ENCODE measurements at regions not wholly inside any gene's neighbourhood (a gene's known extent, or its start where the extent isn't known, plus 50 kb on each side); places are given as distances from the start of the nearest gene placed in this dataset.

GRCh38 chr11:79708319-79708932 lies 267.6 kb upstream of the TENM4 start:
- no peaks in the 10 kb centered on the region for H3K9me3 ChIP-seq (ENCODE audit: control insufficient read depth in 2 of 2, low read length in 2 of 2)
- no peak overlapping the region for H3K27ac ChIP-seq (ENCODE audit: low read depth in 2 of 2, low read length in 2 of 2)
- no peak overlapping the region for H3K4me3 ChIP-seq (ENCODE audit: low read length in 2 of 2)
- H3K9ac ChIP-seq (ENCODE audit: low read depth in 1 of 2, low read length in 2 of 2) = no peak overlapping the region
- no peaks in the 10 kb centered on the region for H3K36me3 ChIP-seq (ENCODE audit: control insufficient read depth in 2 of 2, insufficient read depth in 2 of 2, low read length in 2 of 2)
- no peaks in the 10 kb centered on the region for H3K27me3 ChIP-seq (ENCODE audit: control insufficient read depth in 2 of 2, insufficient read depth in 2 of 2, low read length in 2 of 2)
- no peaks in the 10 kb centered on the region for H3K4me1 ChIP-seq (ENCODE audit: control insufficient read depth in 2 of 2, insufficient read depth in 2 of 2, low read length in 2 of 2)

DNA sequence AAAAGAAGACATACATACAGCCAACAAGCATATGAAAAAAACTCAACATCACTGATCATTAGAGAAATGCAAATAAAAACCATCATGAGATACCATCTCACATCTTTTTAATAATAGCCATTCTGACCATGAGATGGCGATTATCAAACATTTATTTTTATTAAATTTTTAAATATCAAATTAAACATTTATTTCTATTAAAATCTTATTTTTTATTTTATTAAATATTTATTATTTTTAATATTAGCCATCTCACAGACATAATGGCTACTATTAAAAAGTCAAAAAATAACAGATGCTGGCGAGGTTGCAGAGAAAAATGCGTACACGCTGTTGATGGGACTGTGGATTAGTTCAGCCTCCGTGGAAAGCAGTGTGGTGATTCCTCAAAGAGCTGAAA lies 264.8 kb upstream of the TENM4 start:
- H3K27me3 ChIP-seq (ENCODE audit: control insufficient read depth in 2 of 2, insufficient read depth in 2 of 2, low read length in 2 of 2) = no peaks in the 10 kb centered on the region
- H3K4me3 ChIP-seq (ENCODE audit: low read length in 2 of 2) = no peak overlapping the region
- peaks cover 0 to 4% of the 10 kb centered on the region in 2 donors for H3K9me3 ChIP-seq (ENCODE audit: control insufficient read depth in 2 of 2, low read length in 2 of 2)
- H3K36me3 ChIP-seq (ENCODE audit: control insufficient read depth in 2 of 2, insufficient read depth in 2 of 2, low read length in 2 of 2) = no peaks in the 10 kb centered on the region
- H3K9ac ChIP-seq (ENCODE audit: low read depth in 1 of 2, low read length in 2 of 2) = no peak overlapping the region
- H3K4me1 ChIP-seq (ENCODE audit: control insufficient read depth in 2 of 2, insufficient read depth in 2 of 2, low read length in 2 of 2) = no peaks in the 10 kb centered on the region
- H3K27ac ChIP-seq (ENCODE audit: low read depth in 2 of 2, low read length in 2 of 2) = no peak overlapping the region

GRCh38 chr11:79702303-79702702 lies 261.5 kb upstream of the TENM4 start:
- Histone ChIP-seq H3K27me3 (ENCODE audit: control insufficient read depth in 2 of 2, insufficient read depth in 2 of 2, low read length in 2 of 2) (no peaks in the 10 kb centered on the region), H3K27ac (ENCODE audit: low read depth in 2 of 2, low read length in 2 of 2) (no peak overlapping the region), H3K4me3 (ENCODE audit: low read length in 2 of 2) (no peak overlapping the region), H3K36me3 (ENCODE audit: control insufficient read depth in 2 of 2, insufficient read depth in 2 of 2, low read length in 2 of 2) (no peaks in the 10 kb centered on the region), H3K9ac (ENCODE audit: low read depth in 1 of 2, low read length in 2 of 2) (no peak overlapping the region), H3K9me3 (ENCODE audit: control insufficient read depth in 2 of 2, low read length in 2 of 2) (peaks cover 2 to 4% of the 10 kb centered on the region in 2 donors), H3K4me1 (ENCODE audit: control insufficient read depth in 2 of 2, insufficient read depth in 2 of 2, low read length in 2 of 2) (no peaks in the 10 kb centered on the region)

DNA sequence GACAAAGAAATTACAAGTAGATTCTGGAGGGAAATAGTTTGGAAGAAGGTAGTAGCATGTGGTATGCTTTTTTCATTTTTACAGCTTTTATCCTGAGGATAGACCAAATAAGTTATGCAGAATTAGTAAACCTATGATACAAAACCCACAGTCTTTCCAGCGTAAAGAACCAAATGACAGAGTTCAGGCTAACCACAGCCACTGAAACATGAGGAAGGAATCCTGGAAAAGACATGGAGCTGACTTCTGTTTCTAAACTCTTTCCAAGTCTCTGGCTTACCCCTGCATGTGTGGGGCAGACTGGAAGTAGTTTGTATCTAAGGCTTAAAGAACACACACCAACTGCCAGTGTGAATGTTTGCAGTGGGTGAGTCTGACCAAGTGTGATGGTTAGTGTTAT lies 258.4 kb upstream of the TENM4 start:
- peaks cover 2 to 4% of the 10 kb centered on the region in 2 donors for H3K9me3 ChIP-seq (ENCODE audit: control insufficient read depth in 2 of 2, low read length in 2 of 2)
- no peaks in the 10 kb centered on the region for H3K4me1 ChIP-seq (ENCODE audit: control insufficient read depth in 2 of 2, insufficient read depth in 2 of 2, low read length in 2 of 2)
- no peak overlapping the region for H3K9ac ChIP-seq (ENCODE audit: low read depth in 1 of 2, low read length in 2 of 2)
- H3K27ac ChIP-seq (ENCODE audit: low read depth in 2 of 2, low read length in 2 of 2) = no peak overlapping the region
- no peak overlapping the region for H3K4me3 ChIP-seq (ENCODE audit: low read length in 2 of 2)
- H3K27me3 ChIP-seq (ENCODE audit: control insufficient read depth in 2 of 2, insufficient read depth in 2 of 2, low read length in 2 of 2) = no peaks in the 10 kb centered on the region
- H3K36me3 ChIP-seq (ENCODE audit: control insufficient read depth in 2 of 2, insufficient read depth in 2 of 2, low read length in 2 of 2) = no peaks in the 10 kb centered on the region

DNA sequence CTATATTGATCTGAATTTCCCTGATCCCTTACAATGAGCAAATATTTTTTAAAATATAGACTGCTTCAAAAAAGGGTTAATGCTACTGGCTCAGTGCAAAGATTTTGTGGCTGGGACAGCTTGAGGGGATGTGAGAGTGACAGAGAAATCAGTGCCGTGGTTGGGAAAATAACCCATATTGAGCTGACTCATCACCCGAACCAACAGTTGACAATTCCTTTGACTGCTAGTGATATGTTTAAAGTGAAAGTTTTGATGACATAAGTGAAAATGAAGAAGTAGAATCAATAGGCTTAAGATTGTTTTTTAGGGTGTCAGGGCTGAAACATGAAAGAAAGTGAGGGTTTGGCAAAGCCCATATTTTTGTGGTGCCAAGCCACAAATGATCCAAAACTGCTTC lies 257.1 kb upstream of the TENM4 start:
- Histone ChIP-seq H3K9ac (ENCODE audit: low read depth in 1 of 2, low read length in 2 of 2) (no peak overlapping the region), H3K27ac (ENCODE audit: low read depth in 2 of 2, low read length in 2 of 2) (no peak overlapping the region), H3K4me1 (ENCODE audit: control insufficient read depth in 2 of 2, insufficient read depth in 2 of 2, low read length in 2 of 2) (no peaks in the 10 kb centered on the region), H3K9me3 (ENCODE audit: control insufficient read depth in 2 of 2, low read length in 2 of 2) (peaks cover 2 to 4% of the 10 kb centered on the region in 2 donors), H3K36me3 (ENCODE audit: control insufficient read depth in 2 of 2, insufficient read depth in 2 of 2, low read length in 2 of 2) (no peaks in the 10 kb centered on the region), H3K27me3 (ENCODE audit: control insufficient read depth in 2 of 2, insufficient read depth in 2 of 2, low read length in 2 of 2) (no peaks in the 10 kb centered on the region), H3K4me3 (ENCODE audit: low read length in 2 of 2) (no peak overlapping the region)

DNA sequence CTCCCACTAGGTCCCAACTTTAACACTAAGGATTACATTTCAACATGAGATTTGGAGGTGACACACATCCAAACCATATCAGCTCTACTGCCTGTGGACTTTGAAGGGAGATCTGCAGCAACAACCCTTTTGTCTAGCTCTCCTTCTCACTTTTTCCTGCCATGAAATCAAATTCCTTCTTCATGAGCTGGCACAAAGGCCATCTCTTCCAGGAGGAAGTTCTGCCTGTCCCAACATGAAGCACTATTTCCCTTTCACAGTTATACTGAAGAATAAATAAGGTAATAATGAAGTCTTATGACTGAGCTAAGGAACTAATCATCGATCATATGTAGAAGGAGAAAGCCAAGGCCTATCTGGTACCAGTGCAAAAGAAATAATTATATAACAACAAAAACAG lies 253.5 kb upstream of the TENM4 start:
- Histone ChIP-seq H3K9ac (ENCODE audit: low read depth in 1 of 2, low read length in 2 of 2) (no peak overlapping the region), H3K27me3 (ENCODE audit: control insufficient read depth in 2 of 2, insufficient read depth in 2 of 2, low read length in 2 of 2) (no peaks in the 10 kb centered on the region), H3K4me1 (ENCODE audit: control insufficient read depth in 2 of 2, insufficient read depth in 2 of 2, low read length in 2 of 2) (no peaks in the 10 kb centered on the region), H3K9me3 (ENCODE audit: control insufficient read depth in 2 of 2, low read length in 2 of 2) (no peaks in the 10 kb centered on the region), H3K4me3 (ENCODE audit: low read length in 2 of 2) (no peak overlapping the region), H3K36me3 (ENCODE audit: control insufficient read depth in 2 of 2, insufficient read depth in 2 of 2, low read length in 2 of 2) (no peaks in the 10 kb centered on the region), H3K27ac (ENCODE audit: low read depth in 2 of 2, low read length in 2 of 2) (no peak overlapping the region)

GRCh38 chr11:79691445-79691844 lies 250.6 kb upstream of the TENM4 start:
- H3K9ac ChIP-seq (ENCODE audit: low read depth in 1 of 2, low read length in 2 of 2) = no peak overlapping the region
- H3K9me3 ChIP-seq (ENCODE audit: control insufficient read depth in 2 of 2, low read length in 2 of 2) = no peaks in the 10 kb centered on the region
- H3K36me3 ChIP-seq (ENCODE audit: control insufficient read depth in 2 of 2, insufficient read depth in 2 of 2, low read length in 2 of 2) = no peaks in the 10 kb centered on the region
- no peak overlapping the region for H3K4me3 ChIP-seq (ENCODE audit: low read length in 2 of 2)
- no peaks in the 10 kb centered on the region for H3K4me1 ChIP-seq (ENCODE audit: control insufficient read depth in 2 of 2, insufficient read depth in 2 of 2, low read length in 2 of 2)
- no peak overlapping the region for H3K27ac ChIP-seq (ENCODE audit: low read depth in 2 of 2, low read length in 2 of 2)
- no peaks in the 10 kb centered on the region for H3K27me3 ChIP-seq (ENCODE audit: control insufficient read depth in 2 of 2, insufficient read depth in 2 of 2, low read length in 2 of 2)

DNA sequence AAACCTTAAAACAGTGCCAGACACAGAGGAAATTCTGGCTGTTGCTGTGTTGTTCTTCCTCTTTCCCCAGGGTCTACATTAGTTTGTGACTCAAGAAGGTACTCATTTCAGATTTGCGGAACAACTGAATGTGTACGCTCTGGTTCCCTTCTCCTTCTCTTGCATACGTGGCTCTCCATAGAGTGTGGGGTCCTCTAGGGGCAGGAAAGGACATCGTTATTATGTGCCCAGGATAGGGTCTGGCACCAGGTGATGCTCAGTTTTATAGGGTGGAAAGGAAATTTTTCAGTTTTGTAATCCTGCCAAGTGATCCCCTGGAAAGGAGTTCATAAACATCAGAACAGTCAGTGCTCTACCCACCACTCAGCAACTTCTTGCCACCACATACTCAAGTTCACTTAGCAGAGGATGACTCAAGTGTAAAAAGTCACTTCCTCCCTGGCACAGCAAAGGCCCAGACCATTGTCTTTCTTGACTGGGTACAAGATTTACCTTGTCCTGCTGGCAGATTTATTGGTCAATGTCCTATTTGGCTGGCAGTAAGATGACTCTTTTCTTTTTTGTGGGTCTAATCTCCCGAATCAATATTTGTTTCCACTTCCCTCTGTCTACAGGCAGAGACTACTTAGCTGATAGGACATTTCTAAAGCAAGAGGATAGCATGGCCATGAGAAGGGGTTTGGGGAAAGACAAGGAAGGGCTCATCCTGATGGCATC lies 246.0 kb upstream of the TENM4 start:
- H3K9ac ChIP-seq (ENCODE audit: low read depth in 1 of 2, low read length in 2 of 2) = no peak overlapping the region
- H3K4me3 ChIP-seq (ENCODE audit: low read length in 2 of 2) = no peak overlapping the region
- no peaks in the 10 kb centered on the region for H3K36me3 ChIP-seq (ENCODE audit: control insufficient read depth in 2 of 2, insufficient read depth in 2 of 2, low read length in 2 of 2)
- no peaks in the 10 kb centered on the region for H3K27me3 ChIP-seq (ENCODE audit: control insufficient read depth in 2 of 2, insufficient read depth in 2 of 2, low read length in 2 of 2)
- H3K9me3 ChIP-seq (ENCODE audit: control insufficient read depth in 2 of 2, low read length in 2 of 2) = no peaks in the 10 kb centered on the region
- H3K27ac ChIP-seq (ENCODE audit: low read depth in 2 of 2, low read length in 2 of 2) = no peak overlapping the region
- no peaks in the 10 kb centered on the region for H3K4me1 ChIP-seq (ENCODE audit: control insufficient read depth in 2 of 2, insufficient read depth in 2 of 2, low read length in 2 of 2)

DNA sequence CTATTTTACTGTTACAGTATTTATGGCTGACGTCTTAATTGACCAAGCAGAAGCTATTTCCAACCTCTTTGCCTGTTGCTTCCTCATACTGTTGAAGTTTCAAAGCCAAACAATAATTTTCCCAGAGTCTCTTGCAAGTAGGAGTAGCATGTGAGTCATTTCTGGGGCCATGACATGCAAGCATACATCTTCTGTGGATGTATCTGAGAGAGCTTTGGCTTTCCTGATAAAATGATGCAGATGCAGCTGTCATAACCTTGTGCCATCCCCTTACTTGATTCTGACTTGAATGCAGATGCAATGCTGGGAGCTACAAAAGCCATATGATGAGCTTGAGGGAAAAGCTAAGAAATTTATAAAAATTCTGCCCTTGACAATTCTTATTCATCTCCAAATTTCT lies 243.1 kb upstream of the TENM4 start:
- no peak overlapping the region for H3K9ac ChIP-seq (ENCODE audit: low read depth in 1 of 2, low read length in 2 of 2)
- no peak overlapping the region for H3K4me3 ChIP-seq (ENCODE audit: low read length in 2 of 2)
- H3K9me3 ChIP-seq (ENCODE audit: control insufficient read depth in 2 of 2, low read length in 2 of 2) = no peaks in the 10 kb centered on the region
- H3K36me3 ChIP-seq (ENCODE audit: control insufficient read depth in 2 of 2, insufficient read depth in 2 of 2, low read length in 2 of 2) = no peaks in the 10 kb centered on the region
- H3K27ac ChIP-seq (ENCODE audit: low read depth in 2 of 2, low read length in 2 of 2) = no peak overlapping the region
- no peaks in the 10 kb centered on the region for H3K27me3 ChIP-seq (ENCODE audit: control insufficient read depth in 2 of 2, insufficient read depth in 2 of 2, low read length in 2 of 2)
- H3K4me1 ChIP-seq (ENCODE audit: control insufficient read depth in 2 of 2, insufficient read depth in 2 of 2, low read length in 2 of 2) = no peaks in the 10 kb centered on the region

GRCh38 chr11:79678780-79679452 lies 238.1 kb upstream of the TENM4 start:
- no peaks in the 10 kb centered on the region for H3K4me1 ChIP-seq (ENCODE audit: control insufficient read depth in 2 of 2, insufficient read depth in 2 of 2, low read length in 2 of 2)
- H3K9ac ChIP-seq (ENCODE audit: low read depth in 1 of 2, low read length in 2 of 2) = no peak overlapping the region
- H3K36me3 ChIP-seq (ENCODE audit: control insufficient read depth in 2 of 2, insufficient read depth in 2 of 2, low read length in 2 of 2) = no peaks in the 10 kb centered on the region
- no peaks in the 10 kb centered on the region for H3K9me3 ChIP-seq (ENCODE audit: control insufficient read depth in 2 of 2, low read length in 2 of 2)
- no peak overlapping the region for H3K4me3 ChIP-seq (ENCODE audit: low read length in 2 of 2)
- H3K27ac ChIP-seq (ENCODE audit: low read depth in 2 of 2, low read length in 2 of 2) = no peak overlapping the region
- no peaks in the 10 kb centered on the region for H3K27me3 ChIP-seq (ENCODE audit: control insufficient read depth in 2 of 2, insufficient read depth in 2 of 2, low read length in 2 of 2)

Measured in mucosa of rectum (tissue), 2 donors.